PFSK-1 (cell line): ENCODE measurements at regions not wholly inside any gene's neighbourhood (a gene's known extent, or its start where the extent isn't known, plus 50 kb on each side); places are given as distances from the start of the nearest gene placed in this dataset.

Experiments used
- FOXP2 ChIP-seq: optimal IDR thresholded peaks from 2 replicates; pipeline ENCODE3; 2011; ENCODE audit warnings: borderline replicate concordance, control low read depth, inconsistent platforms; ENCODE audit not compliant: insufficient read depth; ENCODE audit errors: extremely low read length, extremely low read depth
- POLR2AphosphoS5 ChIP-seq: IDR thresholded peaks from 2 replicates; pipeline ENCODE4 v1.6.1; 2012; ENCODE audit warnings: low read depth, mild to moderate bottlenecking, control low read depth, low read length, moderate library complexity
- SIN3A ChIP-seq: IDR thresholded peaks from 2 replicates; pipeline ENCODE4 v1.6.1; 2012; ENCODE audit warnings: mild to moderate bottlenecking, low read length, moderate library complexity, borderline replicate concordance; ENCODE audit not compliant: insufficient read depth
- TAF1 ChIP-seq: IDR thresholded peaks from 2 replicates; pipeline ENCODE4 v1.6.1; 2012; ENCODE audit warnings: low read length, control low read depth, borderline replicate concordance; ENCODE audit not compliant: insufficient read depth
- TF ChIP-seq, protein P1 (sequence below), 2 experiments: IDR thresholded peaks; 2 replicates each; pipeline versions ENCODE4 v1.6.1 to v1.8.0; 2011 to 2012; ENCODE audit warnings: low read depth in 2 of 2, low read length in 2 of 2, control low read depth in 1 of 2, inconsistent platforms in 1 of 2, mild to moderate bottlenecking in 1 of 2, moderate library complexity in 1 of 2; ENCODE audit not compliant: insufficient read depth in 1 of 2

GRCh38 chr10:121154846-121155245 is 303.7 kb downstream of the WDR11 start:
- no peak for TF ChIP-seq POLR2AphosphoS5
- no peak for TF ChIP-seq TAF1
- TF ChIP-seq, protein P1, sequence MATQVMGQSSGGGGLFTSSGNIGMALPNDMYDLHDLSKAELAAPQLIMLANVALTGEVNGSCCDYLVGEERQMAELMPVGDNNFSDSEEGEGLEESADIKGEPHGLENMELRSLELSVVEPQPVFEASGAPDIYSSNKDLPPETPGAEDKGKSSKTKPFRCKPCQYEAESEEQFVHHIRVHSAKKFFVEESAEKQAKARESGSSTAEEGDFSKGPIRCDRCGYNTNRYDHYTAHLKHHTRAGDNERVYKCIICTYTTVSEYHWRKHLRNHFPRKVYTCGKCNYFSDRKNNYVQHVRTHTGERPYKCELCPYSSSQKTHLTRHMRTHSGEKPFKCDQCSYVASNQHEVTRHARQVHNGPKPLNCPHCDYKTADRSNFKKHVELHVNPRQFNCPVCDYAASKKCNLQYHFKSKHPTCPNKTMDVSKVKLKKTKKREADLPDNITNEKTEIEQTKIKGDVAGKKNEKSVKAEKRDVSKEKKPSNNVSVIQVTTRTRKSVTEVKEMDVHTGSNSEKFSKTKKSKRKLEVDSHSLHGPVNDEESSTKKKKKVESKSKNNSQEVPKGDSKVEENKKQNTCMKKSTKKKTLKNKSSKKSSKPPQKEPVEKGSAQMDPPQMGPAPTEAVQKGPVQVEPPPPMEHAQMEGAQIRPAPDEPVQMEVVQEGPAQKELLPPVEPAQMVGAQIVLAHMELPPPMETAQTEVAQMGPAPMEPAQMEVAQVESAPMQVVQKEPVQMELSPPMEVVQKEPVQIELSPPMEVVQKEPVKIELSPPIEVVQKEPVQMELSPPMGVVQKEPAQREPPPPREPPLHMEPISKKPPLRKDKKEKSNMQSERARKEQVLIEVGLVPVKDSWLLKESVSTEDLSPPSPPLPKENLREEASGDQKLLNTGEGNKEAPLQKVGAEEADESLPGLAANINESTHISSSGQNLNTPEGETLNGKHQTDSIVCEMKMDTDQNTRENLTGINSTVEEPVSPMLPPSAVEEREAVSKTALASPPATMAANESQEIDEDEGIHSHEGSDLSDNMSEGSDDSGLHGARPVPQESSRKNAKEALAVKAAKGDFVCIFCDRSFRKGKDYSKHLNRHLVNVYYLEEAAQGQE (IDR thresholded peaks at IDR 0.05; ENCODE audit: insufficient read depth in 1 of 2, low read depth in 2 of 2, low read length in 2 of 2), result no peak
- TF ChIP-seq SIN3A, result no peak
- TF ChIP-seq FOXP2, result no peak
